ENCODE measurements at regions not wholly inside any gene's neighbourhood (a gene's known extent, or its start where the extent isn't known, plus 50 kb on each side); places are given as distances from the start of the nearest gene placed in this dataset.

DNA sequence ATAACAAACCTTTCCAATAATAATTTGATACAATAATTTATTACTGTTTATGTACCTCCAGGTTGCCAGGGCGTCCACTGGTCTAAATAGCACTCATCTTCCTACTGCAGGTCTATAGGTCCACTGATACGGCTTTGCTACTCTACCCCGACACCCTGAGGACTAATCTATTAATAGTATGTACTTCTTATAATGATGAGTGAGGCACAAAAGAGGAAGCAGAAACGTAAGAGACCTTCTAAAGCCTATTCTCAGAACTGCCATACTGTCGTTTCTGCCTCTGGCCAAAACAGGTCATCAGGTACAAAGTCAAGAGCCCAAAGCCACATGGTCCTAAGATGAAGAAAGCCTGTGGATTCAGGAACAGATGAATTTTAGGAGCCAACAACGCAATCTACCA, 163.2 kb upstream of the GRM7 start:
- TF ChIP-seq POLR2A (IDR thresholded peaks at IDR 0.05) (no peak), CTCF (IDR thresholded peaks at IDR 0.05) (no peak), EP300 (IDR thresholded peaks at IDR 0.05) (no peak)
